ENCODE measurements at regions not wholly inside any gene's neighbourhood (a gene's known extent, or its start where the extent isn't known, plus 50 kb on each side); places are given as distances from the start of the nearest gene placed in this dataset.

- TF ChIP-seq POLR2A (IDR thresholded peaks at IDR 0.05) (no peak), POLR2AphosphoS5 (IDR thresholded peaks at IDR 0.05) (no peak), EP300 (IDR thresholded peaks at IDR 0.05) (no peak)
- TF ChIP-seq, protein P1, sequence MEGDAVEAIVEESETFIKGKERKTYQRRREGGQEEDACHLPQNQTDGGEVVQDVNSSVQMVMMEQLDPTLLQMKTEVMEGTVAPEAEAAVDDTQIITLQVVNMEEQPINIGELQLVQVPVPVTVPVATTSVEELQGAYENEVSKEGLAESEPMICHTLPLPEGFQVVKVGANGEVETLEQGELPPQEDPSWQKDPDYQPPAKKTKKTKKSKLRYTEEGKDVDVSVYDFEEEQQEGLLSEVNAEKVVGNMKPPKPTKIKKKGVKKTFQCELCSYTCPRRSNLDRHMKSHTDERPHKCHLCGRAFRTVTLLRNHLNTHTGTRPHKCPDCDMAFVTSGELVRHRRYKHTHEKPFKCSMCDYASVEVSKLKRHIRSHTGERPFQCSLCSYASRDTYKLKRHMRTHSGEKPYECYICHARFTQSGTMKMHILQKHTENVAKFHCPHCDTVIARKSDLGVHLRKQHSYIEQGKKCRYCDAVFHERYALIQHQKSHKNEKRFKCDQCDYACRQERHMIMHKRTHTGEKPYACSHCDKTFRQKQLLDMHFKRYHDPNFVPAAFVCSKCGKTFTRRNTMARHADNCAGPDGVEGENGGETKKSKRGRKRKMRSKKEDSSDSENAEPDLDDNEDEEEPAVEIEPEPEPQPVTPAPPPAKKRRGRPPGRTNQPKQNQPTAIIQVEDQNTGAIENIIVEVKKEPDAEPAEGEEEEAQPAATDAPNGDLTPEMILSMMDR (IDR thresholded peaks at IDR 0.05), result no peak
These were observed 136.5 kb upstream of the ECI2 start for GRCh38 chr6:4271761-4272470.

Measured in stomach (tissue), 4 donors.